Fibroblast of skin of right biceps (primary cell): ENCODE measurements at regions not wholly inside any gene's neighbourhood (a gene's known extent, or its start where the extent isn't known, plus 50 kb on each side); places are given as distances from the start of the nearest gene placed in this dataset.
"Not testable (repeated sequence)": the region's sequence is repeated elsewhere in the genome, so short reads cannot be mapped to it uniquely, and the experiment has no call there.

ENCODE experiments used
- DNase-seq: peaks from one replicate; pipeline ENCODE4 v3.0.0-alpha.2; 2013

DNA sequence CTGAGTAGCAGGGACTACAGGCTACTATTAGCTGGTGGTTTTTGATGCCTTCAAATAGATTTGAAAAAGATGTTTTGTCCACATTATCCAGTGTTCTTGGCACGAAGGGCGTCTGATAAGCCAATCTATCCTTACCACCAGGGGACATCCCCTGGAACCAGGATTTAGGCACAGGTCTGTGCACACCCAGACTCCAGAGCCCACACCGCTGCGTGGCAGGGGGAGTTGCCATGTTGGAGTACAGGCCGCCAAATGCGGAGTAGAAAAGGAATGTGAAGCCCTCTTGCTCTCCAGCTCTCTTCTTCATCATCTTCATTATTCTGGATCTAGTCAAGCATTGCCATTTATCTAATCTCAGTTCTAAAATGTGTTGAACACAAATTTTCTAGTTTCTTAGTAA, 54.3 kb downstream of the RNU1-4 start:
- DNase-seq = not testable (repeated sequence)

DNA sequence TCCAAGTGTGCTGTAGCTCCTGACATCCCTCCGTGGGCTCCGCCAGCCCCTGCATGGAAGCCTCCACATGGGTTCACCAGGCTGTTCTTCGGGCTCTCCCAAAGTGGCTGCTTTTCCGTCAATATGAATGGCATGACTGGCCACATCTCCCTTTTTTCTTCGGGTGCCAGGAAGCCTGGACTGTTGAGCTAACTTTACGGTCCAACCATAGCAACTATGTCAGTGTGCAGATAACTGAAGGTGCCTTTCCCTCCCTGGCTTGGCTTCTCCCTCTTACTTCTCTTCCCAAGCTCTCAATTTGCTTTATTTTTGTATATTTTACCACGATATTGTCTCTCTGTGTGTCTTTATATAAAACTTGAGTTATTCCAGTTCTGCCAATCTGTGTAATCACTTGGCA, 54.8 kb downstream of the RNU1-4 start:
- DNase-seq = not testable (repeated sequence)

DNA sequence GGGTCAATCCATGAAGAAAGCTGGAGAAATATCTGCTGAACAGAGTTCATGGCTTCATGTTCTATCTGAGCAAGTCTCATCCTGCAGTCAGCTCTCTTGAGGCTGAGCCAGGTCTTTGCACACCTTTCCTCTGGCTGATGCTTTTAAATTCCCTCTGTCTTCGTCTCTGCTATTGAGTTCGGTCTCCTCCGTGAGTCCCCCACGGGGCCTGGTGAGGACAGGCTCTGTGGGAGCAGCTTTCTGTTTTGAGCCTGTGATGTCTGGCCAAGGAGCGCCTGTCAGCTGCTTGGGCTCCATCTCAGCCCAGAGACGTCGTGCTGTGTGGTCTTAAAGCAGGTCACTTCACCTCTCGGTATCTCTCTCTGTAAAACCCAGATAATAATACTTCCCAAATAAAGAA, 55.9 kb downstream of the RNU1-4 start:
- DNase-seq = not testable (repeated sequence)

DNA sequence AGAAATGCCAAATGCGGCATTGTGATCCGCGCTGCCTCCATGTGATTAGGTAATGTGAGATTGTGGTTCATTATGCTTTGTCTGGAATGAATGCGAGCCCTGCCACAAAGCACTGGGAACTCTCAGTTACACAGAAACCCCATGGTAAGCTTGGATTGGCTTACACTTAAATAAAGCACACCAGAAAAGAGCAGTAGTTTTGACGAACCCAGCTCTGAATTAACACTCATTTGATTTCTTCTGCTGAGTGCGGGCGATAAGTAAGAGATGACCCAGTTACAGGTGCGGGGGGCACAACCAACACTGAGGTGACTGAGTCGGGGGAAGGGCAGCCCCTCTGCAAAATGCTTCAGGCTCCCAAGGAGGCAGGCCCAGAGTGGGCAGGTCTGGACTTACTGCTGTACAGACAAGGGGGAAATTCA, 56.3 kb downstream of the RNU1-4 start:
- DNase-seq = peak; percentile 34

DNA sequence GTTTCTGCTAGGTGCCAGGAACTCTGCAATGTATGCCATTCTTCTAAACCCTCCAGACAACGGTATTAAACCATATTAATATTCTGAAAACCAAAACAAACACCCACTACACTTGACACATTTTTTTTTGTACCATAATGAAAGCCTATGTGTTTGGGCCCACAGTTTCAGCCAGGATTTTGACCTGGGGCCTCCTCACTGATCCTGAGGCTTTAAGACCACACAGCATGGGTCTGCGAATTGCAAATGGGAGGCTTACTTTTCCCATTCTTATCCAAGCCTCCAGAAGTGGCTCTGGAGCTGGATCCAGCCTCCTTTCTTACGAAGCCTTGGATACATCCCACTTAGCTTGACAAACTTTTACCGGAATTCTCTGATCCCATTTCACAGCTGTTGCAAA, 56.7 kb downstream of the RNU1-4 start:
- not testable (repeated sequence) for DNase-seq

DNA sequence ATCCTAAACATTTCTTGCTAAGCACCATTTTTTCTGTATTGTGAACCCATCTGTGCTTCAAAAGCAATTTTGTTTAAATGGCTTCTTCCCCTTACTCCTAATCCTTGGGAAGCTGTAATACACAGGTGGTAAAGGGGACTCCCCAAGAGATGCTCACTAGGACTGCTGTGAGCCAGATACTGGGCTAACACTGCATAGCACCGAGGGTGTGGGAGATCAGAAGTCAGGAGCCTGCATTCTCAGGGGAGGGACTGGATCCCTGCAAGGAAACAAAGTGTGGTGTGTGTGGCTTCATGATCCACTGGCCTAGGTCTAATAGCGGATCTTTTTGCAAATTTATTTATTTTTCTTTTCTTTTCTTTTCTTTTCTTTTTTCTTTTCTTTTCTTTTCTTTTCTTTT, 57.7 kb downstream of the RNU1-4 start:
- not testable (repeated sequence) for DNase-seq
